ENCODE measurements at regions not wholly inside any gene's neighbourhood (a gene's known extent, or its start where the extent isn't known, plus 50 kb on each side); places are given as distances from the start of the nearest gene placed in this dataset.
"Not testable (repeated sequence)": the region's sequence is repeated elsewhere in the genome, so short reads cannot be mapped to it uniquely, and the experiment has no call there.

DNA sequence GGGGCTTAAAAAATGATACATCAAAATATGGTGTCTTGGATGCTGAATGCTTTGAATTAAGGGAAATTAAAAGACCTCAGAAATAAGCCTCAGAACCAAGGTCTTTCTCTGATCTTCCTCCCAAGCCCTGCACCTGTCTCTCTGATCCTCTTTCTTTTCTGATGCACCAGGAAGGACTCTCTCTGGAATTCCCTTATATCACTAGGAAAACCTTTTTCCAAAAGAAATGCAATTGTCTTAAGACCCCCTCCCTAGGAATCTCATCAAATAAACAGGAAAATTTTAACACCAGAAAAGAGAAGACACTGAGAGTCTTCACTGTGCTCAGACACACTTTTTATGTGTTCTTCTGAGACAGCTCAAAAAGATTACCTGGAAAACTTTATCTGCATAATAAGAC is 159.5 kb upstream of the PTBP2 start:
- peaks cover 0 to 2% of the 10 kb centered on the region in 2 experiments for H3K27me3 ChIP-seq (ENCODE audit: control insufficient read depth in 2 of 2, insufficient read depth in 2 of 2, low read length in 2 of 2)
- CTCF ChIA-PET = interaction anchor here (1.1 kb wide), 2 partner anchors 34 to 326 kb away, joined by 3 read pairs; no protein-coding TSS in a partner anchor
- H2AFZ ChIP-seq (ENCODE audit: low read depth, low read length) = no peak overlapping the region

DNA sequence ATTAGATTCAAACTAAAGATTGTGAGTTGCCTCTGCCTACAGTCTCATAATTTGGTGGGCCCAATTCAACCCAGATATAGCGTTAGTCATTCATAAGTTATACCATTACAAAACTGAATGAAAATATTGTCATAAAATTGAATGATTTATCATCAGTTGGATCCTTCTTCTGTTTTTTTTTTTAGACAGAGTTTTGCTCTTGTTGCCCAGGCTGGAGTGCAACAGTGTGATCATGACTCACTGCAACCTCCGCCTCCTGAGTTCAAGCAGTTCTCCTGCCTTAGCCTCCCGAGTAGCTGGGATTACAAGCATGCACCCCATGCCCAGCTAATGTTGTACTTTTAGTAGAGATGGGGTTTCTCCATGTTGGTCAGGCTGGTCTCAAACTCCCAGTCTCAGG is 157.2 kb upstream of the PTBP2 start:
- H3K36me3 ChIP-seq (ENCODE audit: control insufficient read depth in 2 of 2, extremely low read depth in 1 of 2, insufficient read depth in 2 of 2, low read length in 2 of 2); H3K4me3 ChIP-seq (replicated peaks in 1 of 3; ENCODE audit: insufficient read depth in 1 of 3, low read depth in 1 of 3, low read length in 3 of 3); H3K9ac ChIP-seq (replicated peaks; ENCODE audit: extremely low read depth, insufficient read depth, low read length); H3K27ac ChIP-seq (ENCODE audit: insufficient read depth, low read depth, low read length); H3K79me2 ChIP-seq (ENCODE audit: control insufficient read depth, insufficient read depth, low read length); H3K9me3 ChIP-seq (replicated peaks; ENCODE audit: control insufficient read depth, insufficient read depth, low read length); H3K4me2 ChIP-seq (ENCODE audit: insufficient read depth, low read length); FAIRE-seq; DNase-seq (ENCODE audit: low read depth, low spot score); H4K20me1 ChIP-seq (replicated peaks; ENCODE audit: control insufficient read depth, extremely low read depth, insufficient read depth, low read length); intact Hi-C loops (cut with micrococcal nuclease); dilution Hi-C loops (cut with MboI; ENCODE audit: extremely low pct_ligation_motif_present, low sequenced_read_pairs); H2AFZ ChIP-seq (ENCODE audit: low read depth, low read length); POLR2A ChIA-PET; H3K9me1 ChIP-seq (replicated peaks; ENCODE audit: control insufficient read depth, extremely low read depth, insufficient read depth, low read length); BruUV-seq (replicated peaks); H3K27me3 ChIP-seq (ENCODE audit: control insufficient read depth in 2 of 2, insufficient read depth in 2 of 2, low read length in 2 of 2); CTCF ChIA-PET; H3K4me1 ChIP-seq (ENCODE audit: control insufficient read depth, extremely low read depth, insufficient read depth, low read length): not testable (repeated sequence)

More for the DNA sequence above, 159.5 kb upstream of the PTBP2 start:
- Histone ChIP-seq H3K36me3 (ENCODE audit: control insufficient read depth in 2 of 2, extremely low read depth in 1 of 2, insufficient read depth in 2 of 2, low read length in 2 of 2) (no peaks in the 10 kb centered on the region), H3K4me1 (ENCODE audit: control insufficient read depth, extremely low read depth, insufficient read depth, low read length) (no peaks in the 10 kb centered on the region), H3K4me3 (replicated peaks in 1 of 3; ENCODE audit: insufficient read depth in 1 of 3, low read depth in 1 of 3, low read length in 3 of 3) (no peak overlapping the region), H3K9me3 (replicated peaks; ENCODE audit: control insufficient read depth, insufficient read depth, low read length) (no peaks in the 10 kb centered on the region), H3K9me1 (replicated peaks; ENCODE audit: control insufficient read depth, extremely low read depth, insufficient read depth, low read length) (no peaks in the 10 kb centered on the region), H4K20me1 (replicated peaks; ENCODE audit: control insufficient read depth, extremely low read depth, insufficient read depth, low read length) (no peaks in the 10 kb centered on the region), H3K4me2 (ENCODE audit: insufficient read depth, low read length) (no peak overlapping the region), H3K9ac (replicated peaks; ENCODE audit: extremely low read depth, insufficient read depth, low read length) (no peak overlapping the region), H3K27ac (ENCODE audit: insufficient read depth, low read depth, low read length) (no peak overlapping the region), H3K79me2 (ENCODE audit: control insufficient read depth, insufficient read depth, low read length) (no peaks in the 10 kb centered on the region)
- dilution Hi-C loops (cut with MboI; ENCODE audit: extremely low pct_ligation_motif_present, low sequenced_read_pairs) (no loop called here), intact Hi-C loops (cut with micrococcal nuclease) (no loop called here)
- POLR2A ChIA-PET = no interaction called here
- TF ChIP-seq GATA2 (IDR thresholded peaks at IDR 0.05; ENCODE audit: insufficient read depth, insufficient read length, low read depth, low read length) = no peak
- TF ChIP-seq, protein P1, sequence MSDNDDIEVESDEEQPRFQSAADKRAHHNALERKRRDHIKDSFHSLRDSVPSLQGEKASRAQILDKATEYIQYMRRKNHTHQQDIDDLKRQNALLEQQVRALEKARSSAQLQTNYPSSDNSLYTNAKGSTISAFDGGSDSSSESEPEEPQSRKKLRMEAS (IDR thresholded peaks at IDR 0.05; ENCODE audit: insufficient read depth, insufficient read length) = no peak
- no peak for TF ChIP-seq EZH2 (IDR thresholded peaks at IDR 0.05; ENCODE audit: borderline replicate concordance, low read depth, low read length, severe bottlenecking)
- TF ChIP-seq POLR2AphosphoS5 (IDR thresholded peaks at IDR 0.05; ENCODE audit: insufficient read depth, low read depth, low read length) = no peak
- TF ChIP-seq FOS (IDR thresholded peaks at IDR 0.05; ENCODE audit: borderline replicate concordance, insufficient read depth, low read length) = no peak
- DNase-seq (ENCODE audit: low read depth, low spot score) (no peak), FAIRE-seq (no peak)
- no TSS peak for BruUV-seq (replicated peaks)

Data from endothelial cell of umbilical vein (primary cell).